Activated naive CD8-positive, alpha-beta T cell treated with anti-CD3 and anti-CD28 coated beads, Interleukin-2, amount 50 U/mL, for 24 hours (primary cell): ENCODE measurements at regions not wholly inside any gene's neighbourhood (a gene's known extent, or its start where the extent isn't known, plus 50 kb on each side); places are given as distances from the start of the nearest gene placed in this dataset.
"Not testable (repeated sequence)": the region's sequence is repeated elsewhere in the genome, so short reads cannot be mapped to it uniquely, and the experiment has no call there.

ENCODE experiments used
- ATAC-seq: fragments of 150-1000 bp; cut with Tn5 transposase; one replicate; pipeline ENCODE4 v1.10.0; 2021
- DNase-seq: peaks from one replicate; pipeline ENCODE4 v3.0.0; 2021
- H3K27ac Mint-ChIP-seq: one replicate; pipeline ENCODE4 v1.8.0; 2021; ENCODE audit warnings: mild to moderate bottlenecking, mixed read lengths
- H3K27me3 Mint-ChIP-seq: one replicate; pipeline ENCODE4 v1.8.0; 2021; ENCODE audit warnings: mixed read lengths
- H3K36me3 Mint-ChIP-seq: one replicate; pipeline ENCODE4 v1.8.0; 2021; ENCODE audit warnings: low read depth, mixed read lengths
- H3K4me1 Mint-ChIP-seq: one replicate; pipeline ENCODE4 v1.8.0; 2021; ENCODE audit warnings: mixed read lengths
- H3K4me3 Mint-ChIP-seq: one replicate; pipeline ENCODE4 v1.8.0; 2021; ENCODE audit warnings: mild to moderate bottlenecking, moderate library complexity, mixed read lengths
- H3K9me3 Mint-ChIP-seq: one replicate; pipeline ENCODE4 v1.8.0; 2021; ENCODE audit warnings: mixed read lengths

GRCh38 chrX:42290608-42291007, 367.3 kb upstream of the CASK start:
- Mint-ChIP-seq H3K4me3 (no peak overlapping the region), H3K9me3 (peaks cover 6% of the 10 kb centered on the region), H3K27ac (no peak overlapping the region), H3K4me1 (peaks cover 24% of the 10 kb centered on the region), H3K27me3 (no peaks in the 10 kb centered on the region), H3K36me3 (peaks cover 3% of the 10 kb centered on the region)
- DNase-seq, result no peak
- no peak for ATAC-seq

- Mint-ChIP-seq H3K9me3 (peaks cover 6% of the 10 kb centered on the region), H3K4me3 (no peak overlapping the region), H3K27ac (peak overlapping the region; percentile 83), H3K4me1 (peaks cover 24% of the 10 kb centered on the region), H3K36me3 (peaks cover 3% of the 10 kb centered on the region), H3K27me3 (no peaks in the 10 kb centered on the region)
- DNase-seq (no peak), ATAC-seq (peak; percentile 28)
Observed at GRCh38 chrX:42289492-42290385, 366.4 kb upstream of the CASK start.

GRCh38 chrX:42285681-42286080, 362.3 kb upstream of the CASK start:
- not testable (repeated sequence) for DNase-seq, ATAC-seq

GRCh38 chrX:42276982-42277690, 353.8 kb upstream of the CASK start:
- Mint-ChIP-seq H3K4me3 (no peak overlapping the region), H3K36me3 (no peaks in the 10 kb centered on the region), H3K9me3 (no peaks in the 10 kb centered on the region), H3K4me1 (peaks cover 7% of the 10 kb centered on the region), H3K27ac (no peak overlapping the region), H3K27me3 (no peaks in the 10 kb centered on the region)
- ATAC-seq (no peak), DNase-seq (no peak)

More at GRCh38 chrX:42285681-42286080, 362.3 kb upstream of the CASK start:
- not testable (repeated sequence) for H3K9me3 Mint-ChIP-seq, H3K36me3 Mint-ChIP-seq, H3K4me3 Mint-ChIP-seq, H3K27me3 Mint-ChIP-seq, H3K27ac Mint-ChIP-seq
- H3K4me1 Mint-ChIP-seq, result peaks cover 22% of the 10 kb centered on the region

- H3K27me3 Mint-ChIP-seq, result no peaks in the 10 kb centered on the region
- H3K36me3 Mint-ChIP-seq, result no peaks in the 10 kb centered on the region
- no peak overlapping the region for H3K4me3 Mint-ChIP-seq
- peaks cover 7% of the 10 kb centered on the region for H3K4me1 Mint-ChIP-seq
- ATAC-seq (no peak), DNase-seq (no peak)
- no peak overlapping the region for H3K27ac Mint-ChIP-seq
- no peaks in the 10 kb centered on the region for H3K9me3 Mint-ChIP-seq
Observed at GRCh38 chrX:42274151-42274550, 350.8 kb upstream of the CASK start.

- ATAC-seq, result no peak
- H3K36me3 Mint-ChIP-seq, result no peaks in the 10 kb centered on the region
- no peaks in the 10 kb centered on the region for H3K27me3 Mint-ChIP-seq
- no peak overlapping the region for H3K27ac Mint-ChIP-seq
- H3K4me3 Mint-ChIP-seq, result no peak overlapping the region
- H3K9me3 Mint-ChIP-seq, result no peaks in the 10 kb centered on the region
- peaks cover 7% of the 10 kb centered on the region for H3K4me1 Mint-ChIP-seq
- DNase-seq, result no peak
Observed at GRCh38 chrX:42273387-42273786, 350.0 kb upstream of the CASK start.

- no peak overlapping the region for H3K27ac Mint-ChIP-seq
- ATAC-seq (no peak), DNase-seq (no peak)
- H3K9me3 Mint-ChIP-seq, result no peaks in the 10 kb centered on the region
- no peak overlapping the region for H3K4me3 Mint-ChIP-seq
- no peaks in the 10 kb centered on the region for H3K27me3 Mint-ChIP-seq
- no peaks in the 10 kb centered on the region for H3K36me3 Mint-ChIP-seq
- H3K4me1 Mint-ChIP-seq, result no peaks in the 10 kb centered on the region
Observed at GRCh38 chrX:42269186-42269585, 345.8 kb upstream of the CASK start.

- H3K27me3 Mint-ChIP-seq, result no peaks in the 10 kb centered on the region
- H3K27ac Mint-ChIP-seq, result no peak overlapping the region
- no peak overlapping the region for H3K4me3 Mint-ChIP-seq
- no peak for ATAC-seq
- peaks cover 10% of the 10 kb centered on the region for H3K9me3 Mint-ChIP-seq
- DNase-seq, result no peak
- no peaks in the 10 kb centered on the region for H3K4me1 Mint-ChIP-seq
- H3K36me3 Mint-ChIP-seq, result no peaks in the 10 kb centered on the region
Observed at GRCh38 chrX:42260854-42261253, 337.5 kb upstream of the CASK start.

- H3K27me3 Mint-ChIP-seq, result no peaks in the 10 kb centered on the region
- H3K9me3 Mint-ChIP-seq, result no peaks in the 10 kb centered on the region
- DNase-seq (no peak), ATAC-seq (no peak)
- no peak overlapping the region for H3K4me3 Mint-ChIP-seq
- H3K27ac Mint-ChIP-seq, result no peak overlapping the region
- H3K4me1 Mint-ChIP-seq, result no peaks in the 10 kb centered on the region
- H3K36me3 Mint-ChIP-seq, result no peaks in the 10 kb centered on the region
Observed at GRCh38 chrX:42248226-42248625, 324.9 kb upstream of the CASK start.

GRCh38 chrX:42247241-42247640, 323.9 kb upstream of the CASK start:
- DNase-seq (no peak), ATAC-seq (no peak)
- Mint-ChIP-seq H3K4me3 (no peak overlapping the region), H3K4me1 (no peaks in the 10 kb centered on the region), H3K27me3 (no peaks in the 10 kb centered on the region), H3K9me3 (no peaks in the 10 kb centered on the region), H3K36me3 (no peaks in the 10 kb centered on the region), H3K27ac (no peak overlapping the region)

- H3K4me1 Mint-ChIP-seq, result no peaks in the 10 kb centered on the region
- H3K4me3 Mint-ChIP-seq, result no peak overlapping the region
- H3K27me3 Mint-ChIP-seq, result no peaks in the 10 kb centered on the region
- H3K9me3 Mint-ChIP-seq, result no peaks in the 10 kb centered on the region
- no peak for DNase-seq
- no peaks in the 10 kb centered on the region for H3K36me3 Mint-ChIP-seq
- H3K27ac Mint-ChIP-seq, result no peak overlapping the region
- no peak for ATAC-seq
Observed at GRCh38 chrX:42246814-42247213, 323.5 kb upstream of the CASK start.

GRCh38 chrX:42242004-42242403, 318.6 kb upstream of the CASK start:
- H3K36me3 Mint-ChIP-seq, result no peaks in the 10 kb centered on the region
- no peak for ATAC-seq
- no peak overlapping the region for H3K27ac Mint-ChIP-seq
- no peaks in the 10 kb centered on the region for H3K27me3 Mint-ChIP-seq
- DNase-seq, result no peak
- H3K9me3 Mint-ChIP-seq, result no peaks in the 10 kb centered on the region
- no peak overlapping the region for H3K4me3 Mint-ChIP-seq
- H3K4me1 Mint-ChIP-seq, result peaks cover 5% of the 10 kb centered on the region

- no peak for DNase-seq
- Mint-ChIP-seq H3K27ac (no peak overlapping the region), H3K36me3 (no peaks in the 10 kb centered on the region), H3K4me3 (no peak overlapping the region), H3K27me3 (no peaks in the 10 kb centered on the region), H3K9me3 (peaks cover 3% of the 10 kb centered on the region), H3K4me1 (peaks cover 5% of the 10 kb centered on the region)
- no peak for ATAC-seq
Observed at GRCh38 chrX:42241421-42241820, 318.1 kb upstream of the CASK start.

- H3K4me1 Mint-ChIP-seq, result peaks cover 5% of the 10 kb centered on the region
- no peak for ATAC-seq
- no peak overlapping the region for H3K4me3 Mint-ChIP-seq
- no peak overlapping the region for H3K27ac Mint-ChIP-seq
- peaks cover 3% of the 10 kb centered on the region for H3K9me3 Mint-ChIP-seq
- no peak for DNase-seq
- H3K36me3 Mint-ChIP-seq, result no peaks in the 10 kb centered on the region
- no peaks in the 10 kb centered on the region for H3K27me3 Mint-ChIP-seq
Observed at GRCh38 chrX:42237956-42238355, 314.6 kb upstream of the CASK start.

GRCh38 chrX:42229533-42229932, 306.2 kb upstream of the CASK start:
- Mint-ChIP-seq H3K9me3 (peaks cover 27% of the 10 kb centered on the region), H3K27me3 (no peaks in the 10 kb centered on the region), H3K4me3 (no peak overlapping the region), H3K27ac (no peak overlapping the region), H3K4me1 (no peaks in the 10 kb centered on the region), H3K36me3 (peaks cover 2% of the 10 kb centered on the region)
- ATAC-seq (no peak), DNase-seq (no peak)
